ENCODE measurements at regions not wholly inside any gene's neighbourhood (a gene's known extent, or its start where the extent isn't known, plus 50 kb on each side); places are given as distances from the start of the nearest gene placed in this dataset.
"Not testable (repeated sequence)": the region's sequence is repeated elsewhere in the genome, so short reads cannot be mapped to it uniquely, and the experiment has no call there.

DNA sequence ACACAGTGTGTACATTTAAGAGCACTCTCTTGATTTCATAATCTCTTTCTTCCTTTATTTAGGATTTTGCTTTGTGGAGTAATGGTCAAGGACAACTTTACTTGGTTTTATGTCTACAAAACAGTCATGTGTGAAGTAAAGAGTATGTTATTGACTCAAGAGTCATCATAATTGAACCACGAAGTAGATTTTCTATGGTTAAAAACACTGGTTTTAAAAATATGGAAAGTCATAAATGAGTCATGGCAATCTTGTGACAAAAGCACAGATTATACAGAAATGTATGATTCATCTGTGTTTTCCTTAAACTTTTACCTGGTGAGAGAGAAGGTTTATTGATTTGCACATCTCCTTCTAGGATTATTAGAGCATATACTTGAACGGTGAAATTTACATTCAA lies 969.7 kb downstream of the GATA3 start:
- no peak for DNase-seq (ENCODE audit: low read depth, low spot score)

DNA sequence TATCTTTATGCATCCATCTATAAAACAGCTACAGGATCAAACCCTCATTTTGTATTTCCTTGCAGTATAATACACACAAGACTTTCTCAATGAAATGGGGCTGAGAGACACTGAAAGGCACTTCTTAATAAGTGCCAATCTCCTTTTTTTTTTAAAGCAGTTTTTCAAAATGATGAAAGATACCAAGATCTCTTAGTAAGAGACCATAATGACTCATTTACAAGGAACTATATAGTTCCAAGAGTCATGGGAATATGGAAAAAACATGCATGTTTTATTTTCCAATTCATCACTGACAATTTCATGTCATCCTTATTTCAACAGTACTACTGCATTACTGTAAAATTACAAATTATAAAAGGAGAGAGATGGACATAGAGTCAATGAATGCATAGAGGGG lies 973.7 kb downstream of the GATA3 start:
- no peak for DNase-seq (ENCODE audit: low read depth, low spot score)

DNA sequence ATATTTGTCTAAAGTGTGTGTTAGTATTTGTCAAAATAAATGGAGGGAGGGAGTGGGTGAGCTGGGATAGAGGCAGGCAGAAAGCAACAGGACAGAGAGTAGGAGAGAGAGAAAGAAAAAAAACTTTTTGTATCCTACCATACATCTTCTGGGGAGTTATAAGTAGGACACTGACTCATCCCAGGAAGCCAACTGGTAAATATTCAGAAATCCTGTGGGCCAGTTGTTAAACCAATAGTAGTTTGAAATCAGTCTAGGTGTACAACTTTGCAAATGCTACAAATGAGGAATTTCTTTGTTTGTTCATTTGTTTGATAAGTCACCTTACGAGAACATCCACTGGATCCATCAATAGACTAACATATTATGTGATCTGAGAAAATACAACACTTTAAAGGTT lies 980.9 kb downstream of the GATA3 start:
- DNase-seq (ENCODE audit: low read depth, low spot score), result no peak

DNA sequence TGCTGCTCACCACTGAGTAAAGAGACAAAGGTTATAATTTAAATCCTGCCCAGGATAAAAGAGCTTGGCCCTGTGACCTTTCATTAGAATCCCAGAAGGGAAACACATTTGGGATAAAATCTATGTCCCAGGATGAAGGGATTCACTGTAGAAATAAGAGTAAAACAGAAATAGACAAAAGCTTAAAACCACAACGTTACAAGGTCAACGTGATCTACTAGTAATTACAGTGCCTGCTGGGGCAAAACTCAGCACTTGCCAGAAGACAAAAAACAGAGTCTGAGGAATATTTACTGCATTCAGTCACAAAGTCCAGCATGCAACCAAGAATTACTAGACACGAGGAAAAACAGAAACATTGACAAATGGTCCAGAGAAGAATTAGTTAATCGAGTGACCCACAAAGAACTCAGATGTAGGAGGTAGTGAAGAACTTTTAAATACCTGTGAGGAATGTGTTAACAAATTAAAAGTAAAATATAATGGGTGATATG lies 982.3 kb downstream of the GATA3 start:
- no peak for DNase-seq (ENCODE audit: low read depth, low spot score)

DNA sequence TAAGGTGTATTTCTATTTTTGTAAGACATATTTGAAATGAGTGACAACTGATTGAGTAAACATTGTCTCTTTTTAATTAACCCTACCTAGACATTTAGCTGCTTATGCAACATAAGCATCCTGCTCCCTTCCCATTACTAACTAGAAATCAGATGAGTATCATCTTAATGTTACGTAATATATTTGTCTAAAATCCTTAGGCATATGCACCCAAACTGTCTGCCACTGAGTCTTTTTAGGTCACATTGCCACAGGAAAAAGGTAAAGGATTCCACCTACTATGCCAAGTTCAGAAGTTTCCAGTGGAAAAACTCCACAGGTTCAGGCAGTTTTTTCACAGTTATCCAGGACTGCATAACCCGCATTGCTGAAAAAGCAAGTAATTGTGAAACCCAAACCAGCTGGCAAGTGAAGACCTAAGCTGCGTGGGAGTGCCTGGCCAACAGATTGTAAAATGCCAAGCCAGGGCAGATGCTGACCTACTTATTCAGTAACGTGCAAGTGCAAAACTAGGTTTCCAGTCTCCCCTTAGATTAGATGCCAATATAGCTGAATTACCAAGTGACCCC lies 983.7 kb downstream of the GATA3 start:
- no peak for DNase-seq (ENCODE audit: low read depth, low spot score)

DNA sequence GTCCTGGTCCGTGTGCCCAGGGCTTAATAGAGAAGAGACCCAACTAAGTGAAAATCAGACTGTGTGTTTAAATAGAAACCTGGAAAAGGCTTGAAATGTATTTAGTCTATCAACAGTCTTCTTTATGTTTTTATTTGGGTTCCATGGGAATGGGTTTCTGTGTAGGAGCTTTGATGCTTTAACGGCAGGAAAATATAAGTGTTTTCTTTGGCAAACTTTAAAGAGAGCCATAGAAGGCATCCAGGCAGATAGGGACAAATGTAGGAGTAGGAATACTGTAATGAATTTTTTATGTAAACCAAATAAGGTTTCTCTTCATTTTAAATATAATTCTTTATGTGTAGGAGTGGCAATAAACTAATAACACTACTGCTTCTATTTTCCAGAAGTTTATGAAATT lies 989.0 kb downstream of the GATA3 start:
- no peak for DNase-seq (ENCODE audit: low read depth, low spot score)

DNA sequence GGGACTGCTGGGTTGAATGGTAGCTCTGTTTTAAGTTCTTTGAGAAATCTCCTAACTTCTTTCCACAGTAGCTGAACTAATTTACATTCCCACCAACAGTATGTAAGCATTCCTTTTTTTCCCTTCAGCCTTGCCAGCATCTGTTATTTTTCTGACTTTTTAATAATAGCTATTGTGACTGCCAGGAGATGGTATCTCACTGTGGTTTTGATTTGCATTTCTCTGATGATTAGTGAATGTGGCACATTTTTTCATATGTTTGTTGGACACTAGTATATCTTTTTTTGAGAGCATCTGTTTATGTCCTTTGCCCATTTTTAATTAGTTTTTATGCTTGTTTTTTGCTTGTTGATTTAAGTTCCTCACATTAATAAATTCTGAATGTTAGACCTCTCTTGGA lies 990.8 kb downstream of the GATA3 start:
- DNase-seq (ENCODE audit: low read depth, low spot score), result no peak

DNA sequence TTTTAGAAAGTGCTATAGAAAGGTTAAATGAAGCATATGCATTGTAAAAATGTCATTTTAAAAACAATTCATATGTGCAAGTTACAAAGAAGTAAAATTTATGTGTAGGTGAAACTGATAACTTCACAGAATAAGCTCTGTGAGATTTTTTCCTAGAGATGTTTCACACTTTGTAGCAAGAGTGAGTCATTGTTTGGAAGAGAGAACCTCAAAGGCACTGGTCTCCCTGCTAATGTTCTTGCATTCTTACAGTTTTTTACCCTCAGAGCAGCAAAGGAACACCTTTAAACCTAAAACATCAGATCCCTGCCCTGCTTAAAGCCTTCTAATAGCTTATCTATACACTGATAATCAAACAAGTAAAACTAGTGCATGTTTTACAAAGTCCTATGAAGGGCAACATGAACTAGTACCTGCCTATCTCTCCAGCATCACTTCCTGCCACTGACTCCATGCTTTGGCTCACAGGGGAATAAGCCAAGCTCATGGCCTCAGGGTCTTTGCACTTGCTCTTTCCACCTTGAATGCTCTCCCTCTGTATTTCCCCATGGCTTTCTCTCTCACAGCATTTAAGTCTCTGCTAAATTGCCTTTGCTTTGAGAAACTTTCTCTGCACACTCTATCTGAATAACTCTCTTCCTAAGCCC lies 997.0 kb downstream of the GATA3 start:
- DNase-seq (ENCODE audit: low read depth, low spot score), result no peak

DNA sequence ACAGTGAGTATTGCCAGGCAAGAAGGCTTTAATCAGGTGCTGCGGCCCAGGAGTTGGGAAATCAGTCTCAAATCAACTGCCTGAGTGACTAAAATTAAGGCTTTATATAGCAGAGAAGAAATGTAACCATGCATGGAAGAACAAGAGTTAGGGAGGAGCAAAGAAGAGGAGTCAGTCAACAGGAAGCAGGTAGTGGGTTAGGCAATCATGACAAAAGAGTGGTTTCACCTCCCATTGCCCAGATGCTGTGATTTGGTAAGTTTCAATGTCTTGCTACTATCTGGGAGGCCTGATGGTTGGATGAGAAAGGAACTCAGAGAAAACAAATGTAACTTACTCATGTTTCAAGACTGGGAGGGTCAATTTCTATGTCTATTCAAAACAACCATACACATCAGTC lies 998.3 kb downstream of the GATA3 start:
- no peak for DNase-seq (ENCODE audit: low read depth, low spot score)

DNA sequence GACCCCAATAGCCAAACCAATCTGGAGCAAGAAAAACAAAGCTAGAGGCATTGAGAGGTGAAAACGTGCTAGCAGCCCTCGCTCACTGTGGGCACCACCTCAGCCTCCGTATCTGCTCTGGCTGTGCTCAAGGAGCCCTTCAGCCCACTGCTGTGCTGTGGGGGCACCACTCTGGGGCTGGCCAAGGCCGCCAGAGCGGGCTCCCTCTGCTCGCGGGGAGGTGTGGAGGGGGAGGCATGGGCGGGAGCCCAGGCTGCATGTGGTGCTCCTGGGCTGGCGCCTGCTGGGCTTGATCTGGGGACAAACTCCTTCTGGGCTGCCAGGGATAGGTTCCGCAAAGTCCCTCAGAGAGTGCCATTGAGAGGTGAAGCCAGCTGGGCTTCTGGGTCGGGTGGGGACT lies 1002.0 kb downstream of the GATA3 start:
- DNase-seq (ENCODE audit: low read depth, low spot score), result no peak

DNA sequence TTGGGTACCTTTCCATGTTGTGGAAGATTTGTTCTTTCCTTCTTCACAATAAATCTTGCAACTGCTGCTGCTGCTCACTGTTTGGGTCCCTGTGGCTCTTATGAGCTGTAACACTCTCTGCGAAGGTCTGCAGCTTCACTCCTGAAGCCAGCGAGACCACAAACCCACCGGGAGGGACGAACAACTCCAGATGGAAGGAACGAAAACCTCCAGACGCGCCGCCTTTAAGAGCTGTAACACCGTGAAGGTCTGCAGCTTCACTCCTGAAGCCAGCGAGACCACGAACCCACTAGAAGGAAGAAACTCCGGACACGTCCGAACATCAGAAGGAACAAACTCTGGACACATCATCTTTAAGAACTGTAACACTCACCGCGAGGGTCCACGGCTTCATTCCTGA lies 1002.8 kb downstream of the GATA3 start:
- DNase-seq (ENCODE audit: low read depth, low spot score), result not testable (repeated sequence)

DNA sequence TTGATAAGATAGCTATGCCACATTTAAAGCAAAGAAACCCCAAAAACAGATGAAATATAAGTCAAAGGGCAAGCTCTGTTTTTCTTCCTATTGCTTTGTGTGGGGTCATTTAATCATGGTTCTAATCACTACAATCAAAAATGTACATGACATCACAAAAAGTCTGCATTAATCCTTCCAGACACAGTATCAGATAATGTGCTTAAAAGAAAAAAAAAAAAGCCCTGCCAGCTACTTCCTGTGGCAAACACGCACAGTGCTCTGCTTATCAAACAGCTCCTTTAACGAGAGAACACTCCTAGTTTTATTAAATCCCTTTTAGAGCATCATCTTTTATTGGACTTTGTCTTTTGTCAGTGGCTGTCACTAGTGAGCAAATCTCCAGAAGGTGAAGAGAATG lies 1005.8 kb downstream of the GATA3 start:
- no peak for DNase-seq (ENCODE audit: low read depth, low spot score)

DNA sequence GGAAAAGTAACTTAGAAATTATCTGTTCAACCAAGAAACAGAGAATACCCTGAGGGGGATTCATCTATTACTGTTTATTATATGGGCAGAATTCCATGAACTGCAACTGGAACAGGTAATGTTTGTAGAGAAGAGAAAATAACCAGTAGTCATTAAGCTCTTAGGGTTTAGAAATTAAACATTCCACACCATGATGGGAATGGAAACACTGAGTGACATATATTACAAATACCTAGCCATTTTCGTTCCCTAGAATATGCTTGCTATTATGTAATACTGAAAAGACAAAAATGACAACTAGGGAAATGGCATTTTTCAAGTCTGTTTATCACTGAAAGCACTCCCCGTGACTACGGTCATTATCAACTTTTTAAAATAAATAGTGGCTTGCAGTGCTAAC lies 1007.4 kb downstream of the GATA3 start:
- DNase-seq (ENCODE audit: low read depth, low spot score), result no peak

DNA sequence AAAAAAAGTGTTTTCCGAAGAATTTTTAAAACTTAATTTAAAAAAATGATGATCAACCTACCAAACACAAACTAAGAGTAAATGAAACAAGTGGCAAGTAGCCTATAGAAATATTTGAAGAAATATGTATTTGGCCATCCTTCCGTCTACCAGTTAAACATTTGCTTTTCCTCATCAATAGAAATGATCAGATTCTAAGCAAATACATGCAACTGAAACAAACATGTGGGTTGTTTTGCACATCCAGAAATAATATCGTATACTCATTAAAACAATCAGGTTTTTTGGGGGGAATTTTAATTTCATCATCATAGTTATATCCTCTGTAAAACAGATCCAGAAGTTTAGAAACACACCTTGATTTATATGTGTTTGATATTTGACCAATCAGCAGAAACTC lies 1011.7 kb downstream of the GATA3 start:
- DNase-seq (ENCODE audit: low read depth, low spot score), result no peak

DNA sequence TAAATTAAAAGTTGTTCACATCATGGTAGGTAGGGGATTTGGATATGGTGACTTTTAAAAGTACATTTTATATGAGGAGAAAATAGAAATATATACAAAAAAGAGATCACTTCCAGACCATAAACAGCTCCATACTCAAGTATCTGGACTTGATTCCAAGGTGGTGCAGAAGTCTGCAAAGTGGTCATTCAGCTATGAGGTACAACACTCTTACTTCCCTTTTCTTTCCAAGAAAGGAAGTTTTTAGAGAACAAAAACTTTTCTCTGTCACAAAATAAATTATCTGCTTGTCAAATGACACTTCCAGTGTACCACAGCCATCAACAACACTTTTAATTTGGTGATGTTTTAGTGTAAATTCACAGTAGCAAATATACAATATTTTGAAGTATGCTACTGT lies 1013.5 kb downstream of the GATA3 start:
- DNase-seq (ENCODE audit: low read depth, low spot score), result no peak

DNA sequence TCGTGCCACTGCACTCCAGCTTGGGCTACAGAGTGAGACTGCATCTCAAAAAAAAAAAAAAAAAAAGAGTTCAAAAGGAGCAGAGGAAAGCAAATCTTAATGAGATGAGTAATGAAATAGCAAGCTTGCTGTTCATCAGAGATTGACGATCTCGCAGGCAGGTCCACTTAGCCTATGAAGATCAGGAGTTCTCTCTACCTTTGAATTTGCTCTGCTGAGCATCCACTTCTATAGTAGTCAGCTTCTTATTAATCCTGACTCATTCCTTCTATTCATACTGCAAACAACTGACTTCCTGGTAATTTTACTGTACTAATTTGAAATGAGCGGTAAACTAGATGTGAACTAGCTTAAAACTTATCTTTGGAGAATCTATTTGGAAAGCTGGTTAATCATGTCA lies 1014.6 kb downstream of the GATA3 start:
- DNase-seq (ENCODE audit: low read depth, low spot score), result no peak

DNA sequence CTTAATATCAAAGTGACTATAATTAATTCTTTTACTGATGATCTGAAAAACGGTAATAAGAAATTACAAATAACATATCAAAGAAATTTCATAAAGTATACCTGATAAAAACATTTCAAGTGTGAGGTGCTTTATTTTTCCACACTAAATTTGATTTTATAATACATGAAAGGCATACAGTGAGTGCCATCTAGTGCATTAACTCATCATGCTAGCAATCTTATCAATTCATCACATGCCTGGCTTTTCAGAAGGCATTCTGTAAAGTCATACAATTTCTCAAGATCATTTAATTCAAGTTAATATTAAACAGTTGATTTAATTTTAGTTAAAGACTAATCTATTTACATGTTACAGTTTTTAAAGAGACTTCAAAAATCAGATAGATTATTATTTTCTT lies 1020.9 kb downstream of the GATA3 start:
- no peak for DNase-seq (ENCODE audit: low read depth, low spot score)

DNA sequence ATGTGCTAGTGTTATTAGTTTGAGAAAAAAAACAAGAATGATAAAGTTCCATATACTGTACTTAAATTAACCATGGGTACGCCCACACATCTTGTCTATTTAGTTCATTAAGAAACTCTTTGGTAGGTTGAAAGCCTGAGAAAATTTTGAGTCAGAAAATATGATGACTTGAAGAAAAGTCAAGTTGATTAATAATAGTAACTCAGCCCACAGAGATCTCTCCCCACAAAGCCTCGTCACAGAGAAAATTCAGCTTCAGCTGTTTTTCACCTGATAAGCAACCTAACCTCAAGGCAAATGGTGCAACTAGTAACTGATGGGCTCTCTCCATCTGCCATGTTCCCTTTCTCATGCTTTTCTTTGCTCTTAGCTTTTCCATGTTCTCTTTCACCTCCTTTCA lies 1021.6 kb downstream of the GATA3 start:
- no peak for DNase-seq (ENCODE audit: low read depth, low spot score)

DNA sequence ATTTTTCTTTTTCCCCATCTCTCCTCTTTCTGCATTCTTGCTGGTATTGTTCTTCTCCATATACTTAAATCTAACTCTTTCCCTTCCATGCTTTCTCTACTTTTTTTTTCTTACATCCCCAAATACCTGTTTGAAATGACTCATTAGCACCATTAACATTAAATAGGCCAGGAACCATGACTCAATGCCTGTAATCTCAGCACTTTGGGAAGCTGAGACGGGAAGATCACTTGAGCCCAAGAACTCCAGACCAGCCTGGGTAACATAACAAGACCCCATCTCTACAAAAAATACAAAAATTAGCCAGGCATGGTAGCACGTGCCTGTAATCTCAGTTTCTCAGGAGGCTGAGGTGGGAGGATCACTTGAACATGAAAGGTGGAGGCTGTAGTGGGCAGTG lies 1026.8 kb downstream of the GATA3 start:
- DNase-seq (ENCODE audit: low read depth, low spot score), result no peak

DNA sequence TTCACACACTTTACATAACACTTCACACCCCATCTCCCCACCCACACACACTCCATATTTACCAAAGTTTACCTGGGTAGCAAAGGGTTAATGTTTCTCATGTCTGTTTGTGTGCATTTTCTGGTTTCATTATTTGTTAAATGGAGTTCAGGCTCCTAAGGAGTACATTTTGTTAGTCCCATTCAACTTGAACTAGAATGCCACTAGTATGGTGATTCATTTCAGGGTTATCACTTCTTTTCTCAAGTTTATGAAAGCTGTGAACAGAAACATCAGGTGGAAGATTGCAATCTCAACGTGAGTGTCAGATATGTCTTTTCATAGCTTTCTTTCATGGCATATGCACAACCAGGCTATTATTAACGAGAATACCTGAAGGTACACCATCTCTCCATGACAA lies 1027.5 kb downstream of the GATA3 start:
- DNase-seq (ENCODE audit: low read depth, low spot score), result no peak

DNA sequence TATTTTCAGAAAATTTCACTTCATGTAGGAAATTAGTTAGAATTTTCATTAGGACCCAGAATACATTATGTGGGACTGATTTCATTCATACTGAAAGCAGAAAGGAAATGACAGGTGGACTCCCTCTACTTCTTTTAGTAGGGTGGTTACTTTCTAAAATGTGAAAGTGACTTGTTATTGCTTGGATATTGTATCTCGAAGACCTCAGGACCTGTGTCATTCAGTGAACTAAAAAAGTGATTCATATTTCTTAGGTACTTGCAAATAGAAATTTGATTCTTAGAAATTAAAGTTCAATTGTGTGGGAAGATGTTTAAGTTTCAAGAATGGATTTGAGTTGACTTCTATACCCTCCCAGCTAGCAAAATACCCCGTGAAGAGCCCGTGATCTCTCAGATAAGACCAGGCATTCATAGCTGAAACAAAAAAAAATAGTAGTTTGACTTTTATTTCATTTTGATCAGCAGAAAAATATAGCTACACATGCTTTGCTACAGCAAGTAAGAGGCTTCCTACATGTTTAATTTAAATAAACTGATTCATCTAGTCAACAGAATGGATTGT lies 1037.1 kb downstream of the GATA3 start:
- no peak for DNase-seq (ENCODE audit: low read depth, low spot score)

DNA sequence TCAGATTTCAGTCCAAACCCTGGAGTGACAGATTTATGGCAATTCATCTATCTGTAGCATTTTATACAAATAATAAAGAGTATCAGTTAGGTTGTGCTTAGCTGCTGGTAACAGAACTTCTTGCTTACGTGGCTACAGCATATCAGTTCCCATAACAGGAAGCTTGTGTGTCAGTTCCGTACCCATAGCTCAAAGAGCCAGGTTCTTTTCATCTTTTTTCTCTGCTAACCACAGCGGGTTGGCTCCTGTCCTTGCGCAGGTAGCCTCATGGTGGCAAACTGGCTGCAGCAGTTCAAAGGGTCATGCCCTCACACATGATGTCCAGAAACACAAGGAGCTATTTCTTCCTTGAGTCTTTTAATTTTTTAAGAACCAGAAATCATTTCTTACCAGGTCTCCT lies 1041.8 kb downstream of the GATA3 start:
- DNase-seq (ENCODE audit: low read depth, low spot score), result no peak

DNA sequence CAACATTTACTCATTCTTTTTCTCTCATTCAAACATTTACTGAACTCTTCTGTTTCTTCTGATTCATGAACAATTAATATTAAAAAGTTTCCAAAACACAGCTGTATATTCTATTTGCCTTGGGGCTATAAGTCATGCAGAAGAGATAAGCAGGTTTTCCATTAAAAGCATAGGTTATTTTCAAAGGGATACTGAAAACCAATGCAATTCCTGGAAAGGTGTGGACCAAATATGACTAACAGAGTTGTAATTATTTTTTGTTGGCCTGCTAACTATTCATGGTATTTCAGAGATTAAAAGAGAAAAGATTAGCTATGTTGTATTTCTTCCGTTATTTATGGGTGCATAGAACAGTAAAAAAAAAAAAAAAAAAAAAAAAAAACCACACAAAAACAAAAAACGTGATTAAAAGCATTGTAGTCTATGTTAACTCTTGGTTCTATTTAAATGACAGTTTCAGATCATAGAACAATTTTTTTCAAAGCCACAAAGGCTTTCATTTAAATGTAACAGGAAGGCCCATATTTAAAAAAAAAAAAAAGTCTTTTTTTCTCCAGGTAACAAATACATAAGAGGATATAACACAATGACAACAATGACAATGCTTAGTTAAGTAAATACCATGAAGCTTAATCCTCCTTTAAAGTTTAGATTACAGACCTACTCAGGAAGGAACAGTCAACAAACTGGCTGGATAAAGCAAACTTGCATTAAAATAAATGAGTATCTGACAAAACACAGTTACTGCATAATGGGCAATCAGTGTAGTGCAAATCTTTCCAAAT lies 1042.9 kb downstream of the GATA3 start:
- no peak for DNase-seq (ENCODE audit: low read depth, low spot score)

All from iPS DF 19.7 (cell line).